Lower leg skin (tissue), 4 donors: ENCODE measurements at regions not wholly inside any gene's neighbourhood (a gene's known extent, or its start where the extent isn't known, plus 50 kb on each side); places are given as distances from the start of the nearest gene placed in this dataset.
A peak's percentile ranks its signal among the peaks of the same experiment; 100 is the strongest.
"Not testable (repeated sequence)": the region's sequence is repeated elsewhere in the genome, so short reads cannot be mapped to it uniquely, and the experiment has no call there.

Source experiments
- DNase-seq, 2 donors: peaks; one replicate each; pipeline ENCODE4 v3.0.0-alpha.2; 2019; ENCODE audit warnings: low spot score in 2 of 2
- H3K4me3 ChIP-seq: fragments of 200-600 bp; sonication (generic); 2 replicates; pipeline ENCODE4 v1.5.1; 2017; ENCODE audit warnings: mild to moderate bottlenecking, low read depth; ENCODE audit not compliant: poor library complexity, severe bottlenecking
- CTCF ChIP-seq, 3 donors: fragments of 450-650 bp; IDR thresholded peaks; one replicate each; pipeline ENCODE4 v1.5.1; 2016; ENCODE audit warnings: antibody characterized with exemption in 3 of 3, mild to moderate bottlenecking in 3 of 3, moderate library complexity in 2 of 3
- POLR2A ChIP-seq, 2 donors: fragments of 450-650 bp; IDR thresholded peaks; one replicate each; pipeline ENCODE4 v1.6.1; 2016 to 2017; ENCODE audit warnings: antibody characterized with exemption in 2 of 2, mild to moderate bottlenecking in 1 of 2, moderate library complexity in 1 of 2
- WGBS, 2 donors: methylation state at CpG; one replicate each; pipeline ENCODE4 v1.1.5; 2018; 5-methylcytosine and 5-hydroxymethylcytosine counted together
- intact Hi-C: fragments of 100-400 bp; cut with DNase I; formaldehyde crosslinking; loops from one replicate; pipeline ENCODE4 v1.15.0; 2023; ENCODE audit warnings: low total_unique reads

- WGBS, 2 donors, result 62 to 65% methylated on average over 14 of the region's 14 CpGs
- peak in 1 of 2 donors; percentile 71 for DNase-seq
- H3K4me3 ChIP-seq, result no peak overlapping the region
- no peak for TF ChIP-seq POLR2A (IDR thresholded peaks at IDR 0.05)
- no peak for TF ChIP-seq CTCF (IDR thresholded peaks at IDR 0.05)
- intact Hi-C loops, result no loop called here
These were observed 93.6 kb downstream of the SOX1 start for GRCh38 chr13:112160558-112160957.

- no peak overlapping the region for H3K4me3 ChIP-seq
- WGBS, 2 donors, result 61 to 72% methylated on average over 21 of the region's 21 CpGs
- intact Hi-C loops, result no loop called here
- TF ChIP-seq CTCF (IDR thresholded peaks at IDR 0.05), result no peak
- TF ChIP-seq POLR2A (IDR thresholded peaks at IDR 0.05), result no peak
- DNase-seq, result peak in 1 of 2 donors; percentile 26
These were observed 94.8 kb downstream of the SOX1 start for GRCh38 chr13:112161521-112162301.

- intact Hi-C loops, H3K4me3 ChIP-seq: not testable (repeated sequence)
- DNase-seq, result peak in 1 of 2 donors; percentile 26
- 93 to 95% methylated on average over 75 to 93 of the region's 97 CpGs for WGBS, 2 donors
These were observed 97.0 kb downstream of the SOX1 start for GRCh38 chr13:112163691-112164660.

- no peak for DNase-seq
- WGBS, 2 donors, result 61 to 69% methylated on average over 9 of the region's 9 CpGs
- no peak for TF ChIP-seq CTCF (IDR thresholded peaks at IDR 0.05)
- no peak overlapping the region for H3K4me3 ChIP-seq
- intact Hi-C loops, result no loop called here
These were observed 98.8 kb downstream of the SOX1 start for GRCh38 chr13:112165712-112166111.

GRCh38 chr13:112168761-112169160, 101.8 kb downstream of the SOX1 start:
- intact Hi-C loops, result no loop called here
- whole genome bisulfite sequencing, 2 donors, result 84 to 87% methylated on average over 11 of the region's 11 CpGs
- no peak for DNase-seq
- no peak for TF ChIP-seq CTCF (IDR thresholded peaks at IDR 0.05)
- no peak for TF ChIP-seq POLR2A (IDR thresholded peaks at IDR 0.05)
- H3K4me3 ChIP-seq, result no peak overlapping the region
